SH-SY5Y (cell line): ENCODE measurements at regions not wholly inside any gene's neighbourhood (a gene's known extent, or its start where the extent isn't known, plus 50 kb on each side); places are given as distances from the start of the nearest gene placed in this dataset.

Source experiments
- GATA2 ChIP-seq: IDR thresholded peaks from 2 replicates; pipeline ENCODE4 v1.6.1; 2011; ENCODE audit warnings: mild to moderate bottlenecking, low read depth, low read length
- GATA3 ChIP-seq: IDR thresholded peaks from 2 replicates; pipeline ENCODE4 v1.6.1; 2011; ENCODE audit warnings: low read depth, mild to moderate bottlenecking, low read length, moderate library complexity

DNA sequence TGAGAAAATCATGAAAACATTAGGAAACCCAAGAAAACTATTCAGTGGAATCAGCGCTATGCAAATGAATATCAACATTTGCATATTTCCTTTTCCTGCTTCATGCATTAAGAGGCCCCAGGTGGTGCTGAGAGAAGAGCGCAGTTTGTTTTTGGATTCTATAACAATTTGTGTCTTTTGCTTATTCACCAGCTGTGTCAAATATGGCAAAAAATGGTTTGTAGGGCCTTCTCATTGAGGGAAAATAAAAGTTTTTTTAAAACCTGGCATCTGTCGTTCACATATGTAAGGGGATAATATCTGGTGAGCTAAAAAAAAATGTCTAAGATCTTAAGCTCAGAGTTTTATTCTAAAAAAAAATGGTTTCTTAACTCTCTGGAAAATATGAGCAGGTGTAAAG, 122.5 kb upstream of the ROBO2 start:
- TF ChIP-seq GATA2 = no peak
- no peak for TF ChIP-seq GATA3
